HL-60/S4 treated with phorbol 12-myristate 13-acetate at 8.2 ng/mL for 4 days and 3 days (cell line): ENCODE measurements at regions not wholly inside any gene's neighbourhood (a gene's known extent, or its start where the extent isn't known, plus 50 kb on each side); places are given as distances from the start of the nearest gene placed in this dataset.
"Not testable (repeated sequence)": the region's sequence is repeated elsewhere in the genome, so short reads cannot be mapped to it uniquely, and the experiment has no call there.

Experiments used
- in situ Hi-C: fragments of 300-500 bp; cut with MboI; formaldehyde crosslinking; loops from 2 replicates; pipeline ENCODE4 v1.15.0; 2022; ENCODE audit warnings: low sequenced_read_pairs

- in situ Hi-C loops: no loop called here
Measured at GRCh38 chr2:59256290-59256689, 1015.2 kb upstream of the FANCL start.

GRCh38 chr2:59254279-59254678 is 1013.2 kb upstream of the FANCL start:
- in situ Hi-C loops: no loop called here

- in situ Hi-C loops: no loop called here
Measured at GRCh38 chr2:59250307-59250677, 1009.2 kb upstream of the FANCL start.

GRCh38 chr2:59249441-59250306 is 1008.5 kb upstream of the FANCL start:
- in situ Hi-C loops: no loop called here

GRCh38 chr2:59239146-59239545 is 998.0 kb upstream of the FANCL start:
- in situ Hi-C loops: no loop called here

GRCh38 chr2:59237311-59237710 is 996.2 kb upstream of the FANCL start:
- in situ Hi-C loops: no loop called here

GRCh38 chr2:59236723-59237122 is 995.6 kb upstream of the FANCL start:
- in situ Hi-C loops: no loop called here

GRCh38 chr2:59233920-59234319 is 992.8 kb upstream of the FANCL start:
- in situ Hi-C loops: no loop called here

- in situ Hi-C loops: no loop called here
Measured at GRCh38 chr2:59233448-59233847, 992.3 kb upstream of the FANCL start.

- in situ Hi-C loops: no loop called here
Measured at GRCh38 chr2:59232394-59233165, 991.5 kb upstream of the FANCL start.

- in situ Hi-C loops: not testable (repeated sequence)
Measured at GRCh38 chr2:59226362-59226761, 985.2 kb upstream of the FANCL start.

- in situ Hi-C loops: no loop called here
Measured at GRCh38 chr2:59223742-59224141, 982.6 kb upstream of the FANCL start.

- in situ Hi-C loops: no loop called here
Measured at GRCh38 chr2:59217360-59217759, 976.2 kb upstream of the FANCL start.

- in situ Hi-C loops: no loop called here
Measured at GRCh38 chr2:59206361-59206760, 965.2 kb upstream of the FANCL start.

GRCh38 chr2:59204040-59204439 is 962.9 kb upstream of the FANCL start:
- in situ Hi-C loops: no loop called here

- in situ Hi-C loops: no loop called here
Measured at GRCh38 chr2:59196491-59196890, 955.4 kb upstream of the FANCL start.

- in situ Hi-C loops: no loop called here
Measured at GRCh38 chr2:59195851-59196250, 954.7 kb upstream of the FANCL start.

- in situ Hi-C loops: no loop called here
Measured at GRCh38 chr2:59191781-59192180, 950.7 kb upstream of the FANCL start.

GRCh38 chr2:59190518-59190917 is 949.4 kb upstream of the FANCL start:
- in situ Hi-C loops: no loop called here

GRCh38 chr2:59184276-59185020 is 943.3 kb upstream of the FANCL start:
- in situ Hi-C loops: no loop called here

GRCh38 chr2:59183070-59183469 is 941.9 kb upstream of the FANCL start:
- in situ Hi-C loops: no loop called here
